Suppressor macrophage treated with lipopolysaccharide for 1 hour (primary cell): ENCODE measurements at regions not wholly inside any gene's neighbourhood (a gene's known extent, or its start where the extent isn't known, plus 50 kb on each side); places are given as distances from the start of the nearest gene placed in this dataset.

Experiments used
- DNase-seq, 3 donors: peaks; one replicate each; pipeline ENCODE4 v3.0.0-alpha.2; 2020 to 2022

GRCh38 chr7:94054130-94054529 is 50.0 kb upstream of the BET1 start:
- DNase-seq = no peak

GRCh38 chr7:94055963-94056362 is 51.8 kb upstream of the BET1 start:
- no peak for DNase-seq

- peak; percentile 35 to 71 (median 69) for DNase-seq
Observed at GRCh38 chr7:94056796-94057207, 52.6 kb upstream of the BET1 start.

- DNase-seq = no peak
Observed at GRCh38 chr7:94057955-94058354, 53.8 kb upstream of the BET1 start.

- peak; percentile 25 to 56 (median 50) for DNase-seq
Observed at GRCh38 chr7:94059746-94060145, 55.6 kb upstream of the BET1 start.

GRCh38 chr7:94060752-94061151 is 56.6 kb upstream of the BET1 start:
- peak in 1 of 3 donors; percentile 19 for DNase-seq

GRCh38 chr7:94061326-94061725 is 57.2 kb upstream of the BET1 start:
- DNase-seq = no peak

- no peak for DNase-seq
Observed at GRCh38 chr7:94062372-94062771, 58.2 kb upstream of the BET1 start.

- DNase-seq = no peak
Observed at GRCh38 chr7:94064541-94065191, 60.5 kb upstream of the BET1 start.

GRCh38 chr7:94067047-94067446 is 62.9 kb upstream of the BET1 start:
- DNase-seq = no peak

- no peak for DNase-seq
Observed at GRCh38 chr7:94067506-94067905, 63.4 kb upstream of the BET1 start.

- peak in 2 of 3 donors; percentile 30 to 46 for DNase-seq
Observed at GRCh38 chr7:94069162-94069739, 65.1 kb upstream of the BET1 start.

GRCh38 chr7:94080551-94080950 is 76.4 kb upstream of the BET1 start:
- DNase-seq = no peak

- DNase-seq = no peak
Observed at GRCh38 chr7:94082126-94082525, 78.0 kb upstream of the BET1 start.

- DNase-seq = peak; percentile 66 to 78 (median 71)
Observed at GRCh38 chr7:94087664-94088352, 83.7 kb upstream of the BET1 start.

GRCh38 chr7:94088560-94088959 is 84.4 kb upstream of the BET1 start:
- peak; percentile 36 to 72 (median 63) for DNase-seq

- DNase-seq = no peak
Observed at GRCh38 chr7:94089806-94090205, 85.7 kb upstream of the BET1 start.

GRCh38 chr7:94092980-94093379 is 88.8 kb upstream of the BET1 start:
- DNase-seq = no peak

- DNase-seq = no peak
Observed at GRCh38 chr7:94094298-94094697, 90.1 kb upstream of the BET1 start.

GRCh38 chr7:94095316-94096009 is 91.3 kb upstream of the BET1 start:
- DNase-seq = no peak

- no peak for DNase-seq
Observed at GRCh38 chr7:94099679-94100078, 95.5 kb upstream of the BET1 start.

- DNase-seq = no peak
Observed at GRCh38 chr7:94100723-94101345, 96.7 kb upstream of the BET1 start.

GRCh38 chr7:94104301-94104700 is 100.1 kb upstream of the BET1 start:
- no peak for DNase-seq
